ENCODE measurements at regions not wholly inside any gene's neighbourhood (a gene's known extent, or its start where the extent isn't known, plus 50 kb on each side); places are given as distances from the start of the nearest gene placed in this dataset.

GRCh38 chr20:19929481-19930145, 87.5 kb upstream of the NAA20 start:
- DNase-seq = no peak

GRCh38 chr20:19930426-19930825, 86.7 kb upstream of the NAA20 start:
- DNase-seq = no peak

- peak; percentile 91 for DNase-seq
Measured at GRCh38 chr20:19932170-19932667, 84.9 kb upstream of the NAA20 start.

GRCh38 chr20:19934792-19935491, 82.2 kb upstream of the NAA20 start:
- no peak for DNase-seq

GRCh38 chr20:19935842-19936241, 81.3 kb upstream of the NAA20 start:
- DNase-seq = peak; percentile 50

GRCh38 chr20:19936466-19937200, 80.5 kb upstream of the NAA20 start:
- no peak for DNase-seq

- DNase-seq = no peak
Measured at GRCh38 chr20:19937218-19937617, 79.9 kb upstream of the NAA20 start.

GRCh38 chr20:19937651-19938420, 79.3 kb upstream of the NAA20 start:
- DNase-seq = no peak

GRCh38 chr20:19938421-19939090, 78.6 kb upstream of the NAA20 start:
- DNase-seq = no peak

- DNase-seq = no peak
Measured at GRCh38 chr20:19940988-19941460, 76.1 kb upstream of the NAA20 start.

- no peak for DNase-seq
Measured at GRCh38 chr20:19942611-19943010, 74.6 kb upstream of the NAA20 start.

GRCh38 chr20:19943061-19943521, 74.1 kb upstream of the NAA20 start:
- DNase-seq = no peak

GRCh38 chr20:19944772-19945459, 72.2 kb upstream of the NAA20 start:
- no peak for DNase-seq

- DNase-seq = no peak
Measured at GRCh38 chr20:19945732-19946670, 71.2 kb upstream of the NAA20 start.

GRCh38 chr20:19947611-19948264, 69.4 kb upstream of the NAA20 start:
- DNase-seq = peak; percentile 81

GRCh38 chr20:19949195-19949867, 67.8 kb upstream of the NAA20 start:
- DNase-seq = no peak

- DNase-seq = no peak
Measured at GRCh38 chr20:19950042-19950441, 67.1 kb upstream of the NAA20 start.

- DNase-seq = no peak
Measured at GRCh38 chr20:19952392-19952791, 64.8 kb upstream of the NAA20 start.

- no peak for DNase-seq
Measured at GRCh38 chr20:19953606-19954005, 63.6 kb upstream of the NAA20 start.
